PFSK-1 (cell line): ENCODE measurements at regions not wholly inside any gene's neighbourhood (a gene's known extent, or its start where the extent isn't known, plus 50 kb on each side); places are given as distances from the start of the nearest gene placed in this dataset.

Source experiments
- FOXP2 ChIP-seq: optimal IDR thresholded peaks from 2 replicates; pipeline ENCODE3; 2011; ENCODE audit warnings: borderline replicate concordance, control low read depth, inconsistent platforms; ENCODE audit not compliant: insufficient read depth; ENCODE audit errors: extremely low read length, extremely low read depth
- POLR2AphosphoS5 ChIP-seq: IDR thresholded peaks from 2 replicates; pipeline ENCODE4 v1.6.1; 2012; ENCODE audit warnings: low read depth, mild to moderate bottlenecking, control low read depth, low read length, moderate library complexity
- SIN3A ChIP-seq: IDR thresholded peaks from 2 replicates; pipeline ENCODE4 v1.6.1; 2012; ENCODE audit warnings: mild to moderate bottlenecking, low read length, moderate library complexity, borderline replicate concordance; ENCODE audit not compliant: insufficient read depth
- TAF1 ChIP-seq: IDR thresholded peaks from 2 replicates; pipeline ENCODE4 v1.6.1; 2012; ENCODE audit warnings: low read length, control low read depth, borderline replicate concordance; ENCODE audit not compliant: insufficient read depth
- TF ChIP-seq, protein P1 (sequence below), 2 experiments: IDR thresholded peaks; 2 replicates each; pipeline versions ENCODE4 v1.6.1 to v1.8.0; 2011 to 2012; ENCODE audit warnings: low read depth in 2 of 2, low read length in 2 of 2, control low read depth in 1 of 2, inconsistent platforms in 1 of 2, mild to moderate bottlenecking in 1 of 2, moderate library complexity in 1 of 2; ENCODE audit not compliant: insufficient read depth in 1 of 2

DNA sequence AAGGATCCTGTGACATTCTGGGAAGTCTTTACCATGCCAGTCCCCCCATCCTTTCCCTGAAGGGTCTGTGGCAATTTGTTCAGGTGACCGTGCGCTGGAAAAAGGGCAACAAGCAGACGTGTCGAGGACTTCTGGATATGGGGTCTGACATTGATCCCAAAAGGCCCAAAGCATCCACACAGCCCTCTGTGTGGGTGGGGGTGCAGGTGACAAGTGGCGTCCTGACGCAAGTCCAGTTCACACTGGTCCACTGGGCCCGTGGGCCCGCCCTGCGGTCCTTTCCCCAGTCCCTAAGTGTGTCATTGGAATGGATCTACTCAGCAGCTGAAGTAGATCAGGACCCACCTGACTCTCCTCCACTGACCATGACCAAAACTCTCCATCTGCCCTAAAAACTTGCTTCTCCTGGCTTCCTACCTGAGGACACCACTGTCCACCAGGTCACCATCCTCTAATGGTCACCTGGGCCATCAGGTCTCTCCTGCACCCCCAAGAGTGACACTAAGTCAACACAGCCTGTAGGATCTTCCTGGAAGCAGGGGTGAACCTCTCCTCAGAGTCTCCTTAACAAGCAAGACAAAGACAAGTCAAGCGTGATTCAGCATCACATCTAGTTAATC is 85.6 kb upstream of the SLC66A3 start:
- TF ChIP-seq POLR2AphosphoS5 (no peak), TAF1 (no peak), FOXP2 (no peak), SIN3A (no peak)
- TF ChIP-seq, protein P1, sequence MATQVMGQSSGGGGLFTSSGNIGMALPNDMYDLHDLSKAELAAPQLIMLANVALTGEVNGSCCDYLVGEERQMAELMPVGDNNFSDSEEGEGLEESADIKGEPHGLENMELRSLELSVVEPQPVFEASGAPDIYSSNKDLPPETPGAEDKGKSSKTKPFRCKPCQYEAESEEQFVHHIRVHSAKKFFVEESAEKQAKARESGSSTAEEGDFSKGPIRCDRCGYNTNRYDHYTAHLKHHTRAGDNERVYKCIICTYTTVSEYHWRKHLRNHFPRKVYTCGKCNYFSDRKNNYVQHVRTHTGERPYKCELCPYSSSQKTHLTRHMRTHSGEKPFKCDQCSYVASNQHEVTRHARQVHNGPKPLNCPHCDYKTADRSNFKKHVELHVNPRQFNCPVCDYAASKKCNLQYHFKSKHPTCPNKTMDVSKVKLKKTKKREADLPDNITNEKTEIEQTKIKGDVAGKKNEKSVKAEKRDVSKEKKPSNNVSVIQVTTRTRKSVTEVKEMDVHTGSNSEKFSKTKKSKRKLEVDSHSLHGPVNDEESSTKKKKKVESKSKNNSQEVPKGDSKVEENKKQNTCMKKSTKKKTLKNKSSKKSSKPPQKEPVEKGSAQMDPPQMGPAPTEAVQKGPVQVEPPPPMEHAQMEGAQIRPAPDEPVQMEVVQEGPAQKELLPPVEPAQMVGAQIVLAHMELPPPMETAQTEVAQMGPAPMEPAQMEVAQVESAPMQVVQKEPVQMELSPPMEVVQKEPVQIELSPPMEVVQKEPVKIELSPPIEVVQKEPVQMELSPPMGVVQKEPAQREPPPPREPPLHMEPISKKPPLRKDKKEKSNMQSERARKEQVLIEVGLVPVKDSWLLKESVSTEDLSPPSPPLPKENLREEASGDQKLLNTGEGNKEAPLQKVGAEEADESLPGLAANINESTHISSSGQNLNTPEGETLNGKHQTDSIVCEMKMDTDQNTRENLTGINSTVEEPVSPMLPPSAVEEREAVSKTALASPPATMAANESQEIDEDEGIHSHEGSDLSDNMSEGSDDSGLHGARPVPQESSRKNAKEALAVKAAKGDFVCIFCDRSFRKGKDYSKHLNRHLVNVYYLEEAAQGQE (IDR thresholded peaks at IDR 0.05; ENCODE audit: insufficient read depth in 1 of 2, low read depth in 2 of 2, low read length in 2 of 2) = no peak

DNA sequence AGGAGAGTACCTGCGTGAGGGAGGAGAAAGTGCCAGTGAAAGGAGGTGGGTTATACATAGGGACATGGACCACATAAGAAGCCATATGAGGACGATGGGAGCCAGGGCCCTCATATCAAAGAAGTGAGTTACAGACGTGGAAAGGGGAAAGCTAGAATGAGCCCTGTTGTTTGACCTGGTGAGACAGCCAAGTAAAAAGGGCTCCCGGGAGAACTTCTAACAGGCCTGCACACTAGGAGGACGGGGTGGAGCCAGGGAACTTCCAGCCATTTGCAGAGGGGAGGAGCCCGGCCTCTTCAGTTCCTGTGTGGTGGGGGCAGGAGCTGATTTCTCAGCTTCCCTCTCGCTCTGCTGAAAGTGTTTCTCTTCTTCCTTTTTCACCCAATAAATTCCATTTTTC is 84.1 kb upstream of the SLC66A3 start:
- TF ChIP-seq TAF1 = no peak
- TF ChIP-seq FOXP2 = no peak
- TF ChIP-seq SIN3A = no peak
- TF ChIP-seq, protein P1 (IDR thresholded peaks at IDR 0.05; ENCODE audit: insufficient read depth in 1 of 2, low read depth in 2 of 2, low read length in 2 of 2) = no peak
- no peak for TF ChIP-seq POLR2AphosphoS5

DNA sequence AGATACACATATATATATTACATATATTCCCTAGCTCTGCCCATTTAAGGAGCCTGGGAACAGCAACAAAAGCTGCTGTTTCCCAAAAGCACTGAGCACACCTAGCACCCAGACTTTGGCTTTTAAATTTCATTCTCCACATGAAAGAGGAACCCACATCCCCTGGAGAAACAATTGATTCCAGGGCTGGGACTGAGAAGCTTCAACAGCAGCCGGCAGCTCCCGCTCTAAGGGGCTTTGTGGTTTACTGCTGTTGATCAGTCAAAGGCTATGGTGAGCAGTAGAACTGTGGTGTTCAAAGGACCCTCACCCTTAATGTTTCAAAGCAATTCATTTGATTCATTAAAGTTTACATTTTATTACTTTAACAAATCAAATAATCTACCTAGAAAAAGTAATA is 83.3 kb upstream of the SLC66A3 start:
- TF ChIP-seq POLR2AphosphoS5 (no peak), SIN3A (no peak), FOXP2 (no peak), TAF1 (no peak)
- TF ChIP-seq, protein P1 (IDR thresholded peaks at IDR 0.05; ENCODE audit: insufficient read depth in 1 of 2, low read depth in 2 of 2, low read length in 2 of 2) = no peak

DNA sequence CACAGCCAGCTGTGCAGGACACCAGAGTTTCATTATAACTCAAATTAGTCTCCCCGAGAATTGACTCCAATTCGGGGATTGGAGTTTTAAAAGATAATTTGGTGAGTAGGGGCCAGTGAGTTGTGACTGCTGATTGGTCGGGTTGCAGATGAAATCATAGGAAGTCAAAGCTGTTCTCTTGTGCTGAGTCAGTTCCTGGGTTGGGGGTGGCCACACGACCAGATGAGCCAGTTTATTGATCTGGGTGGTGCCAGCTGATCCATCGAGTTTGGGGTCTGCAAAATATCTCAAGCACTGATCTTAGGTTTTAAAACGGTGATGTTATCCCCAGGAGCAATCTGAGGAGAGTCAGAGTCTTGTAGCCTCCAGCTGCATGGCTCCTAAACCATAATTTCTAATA is 82.7 kb upstream of the SLC66A3 start:
- TF ChIP-seq, protein P1 (IDR thresholded peaks at IDR 0.05; ENCODE audit: insufficient read depth in 1 of 2, low read depth in 2 of 2, low read length in 2 of 2) = no peak
- TF ChIP-seq TAF1 (no peak), POLR2AphosphoS5 (no peak), FOXP2 (no peak), SIN3A (no peak)

DNA sequence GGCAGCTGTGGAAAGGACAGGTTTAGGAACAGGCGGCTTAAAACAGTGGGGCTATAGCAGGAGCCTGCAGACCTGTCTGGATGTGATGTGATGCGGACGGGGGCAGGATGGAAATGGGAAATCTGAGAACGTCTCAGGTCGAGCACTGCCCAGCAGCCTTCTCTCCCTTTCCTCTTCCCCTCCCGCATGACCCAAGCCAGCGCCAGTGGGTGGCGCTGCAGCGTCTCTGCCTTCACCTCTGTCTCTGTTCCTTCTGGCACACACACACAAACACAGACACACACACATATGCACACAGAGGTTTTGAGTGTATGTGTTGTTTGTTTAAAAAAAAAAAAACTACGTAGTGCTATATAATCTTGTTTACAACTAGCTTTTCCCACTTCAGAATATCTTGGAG is 82.0 kb upstream of the SLC66A3 start:
- TF ChIP-seq, protein P1 (IDR thresholded peaks at IDR 0.05; ENCODE audit: insufficient read depth in 1 of 2, low read depth in 2 of 2, low read length in 2 of 2) = no peak
- no peak for TF ChIP-seq SIN3A
- no peak for TF ChIP-seq FOXP2
- no peak for TF ChIP-seq TAF1
- no peak for TF ChIP-seq POLR2AphosphoS5
